T-cell (primary cell): ENCODE measurements at regions not wholly inside any gene's neighbourhood (a gene's known extent, or its start where the extent isn't known, plus 50 kb on each side); places are given as distances from the start of the nearest gene placed in this dataset.

Source experiments
- ATAC-seq, 4 experiments: fragments of 200-7000 bp in 3 of 4; fragments of 150-1000 bp in 1 of 4; cut with Tn5 transposase; replicated peaks in 1 of 4; 1 replicate in 3 of 4; 2 replicates in 1 of 4; pipeline ENCODE4 v1.10.0; 2021; ENCODE audit warnings: moderate library complexity in 3 of 4, mild to moderate bottlenecking in 2 of 4, moderate number of reproducible peaks in 1 of 4
- CTCF ChIA-PET, 2 donors: fragments of 300-600 bp; sonication (Branson Sonifier 250); formaldehyde crosslinking; loops; one replicate each; lab custom pipeline; 2022; ENCODE audit warnings: antibody characterized with exemption in 2 of 2; lab: Charles Lee
- POLR2A ChIA-PET, 2 donors: fragments of 300-600 bp; sonication (Branson Sonifier 250); formaldehyde crosslinking; loops; one replicate each; lab custom pipeline; 2022; ENCODE audit warnings: antibody characterized with exemption in 2 of 2; lab: Charles Lee
- DNase-seq, 35 experiments: peaks; one replicate each; pipeline versions ENCODE4 v3.0.0 to v3.0.0-alpha.2; 2013 to 2023
- H3K27ac ChIP-seq: one replicate; pipeline ENCODE4 v1.5.1; 2013; ENCODE audit warnings: low read length
- H3K27me3 ChIP-seq, 2 experiments: replicated peaks in 1 of 2; 1 replicate in 1 of 2; 2 replicates in 1 of 2; pipeline versions ENCODE4 v1.6.1 to v1.7.0; 2013; ENCODE audit warnings: low read length in 1 of 2, mixed read lengths in 1 of 2; ENCODE audit not compliant: control insufficient read depth in 2 of 2, insufficient read depth in 2 of 2; ENCODE audit errors: extremely low read depth in 1 of 2
- H3K36me3 ChIP-seq, 2 donors: 1 replicate in 1 of 2; 2 replicates in 1 of 2; pipeline versions ENCODE4 v1.6.1 to v1.7.0; 2013; ENCODE audit warnings: low read length in 1 of 2; ENCODE audit not compliant: control insufficient read depth in 2 of 2, insufficient read depth in 1 of 2; ENCODE audit errors: extremely low read depth in 1 of 2
- H3K4me1 ChIP-seq, 2 experiments: 1 replicate in 1 of 2; 2 replicates in 1 of 2; pipeline versions ENCODE4 v1.6.1 to v1.7.0; 2013; ENCODE audit warnings: low read length in 2 of 2, mixed read lengths in 1 of 2; ENCODE audit not compliant: insufficient read depth in 2 of 2, control insufficient read depth in 1 of 2; ENCODE audit errors: extremely low read depth in 1 of 2
- H3K4me3 ChIP-seq, 2 donors: 1 replicate in 1 of 2; 2 replicates in 1 of 2; pipeline versions ENCODE4 v1.5.1 to v1.7.0; 2013; ENCODE audit warnings: mild to moderate bottlenecking in 2 of 2, low read length in 1 of 2, moderate library complexity in 1 of 2; ENCODE audit not compliant: control insufficient read depth in 1 of 2; ENCODE audit errors: extremely low read depth in 1 of 2
- H3K9me3 ChIP-seq: 2 replicates; pipeline ENCODE4 v1.7.0; 2013
- H3K27ac Mint-ChIP-seq, 2 donors: one replicate each; pipeline ENCODE4 v1.8.0; 2020 to 2021; ENCODE audit warnings: mild to moderate bottlenecking in 2 of 2, mixed read lengths in 2 of 2
- H3K27me3 Mint-ChIP-seq, 2 donors: one replicate each; pipeline ENCODE4 v1.8.0; 2021 to 2022; ENCODE audit warnings: mixed read lengths in 2 of 2
- H3K36me3 Mint-ChIP-seq: one replicate; pipeline ENCODE4 v1.8.0; 2021; ENCODE audit warnings: mixed read lengths
- H3K4me1 Mint-ChIP-seq, 3 donors: one replicate each; pipeline ENCODE4 v1.8.0; 2020 to 2022; ENCODE audit warnings: mixed read lengths in 3 of 3, mild to moderate bottlenecking in 1 of 3
- H3K4me3 Mint-ChIP-seq, 3 donors: one replicate each; pipeline ENCODE4 v1.8.0; 2020 to 2022; ENCODE audit warnings: mild to moderate bottlenecking in 3 of 3, mixed read lengths in 3 of 3, moderate library complexity in 3 of 3
- H3K9me3 Mint-ChIP-seq, 3 donors: one replicate each; pipeline ENCODE4 v1.8.0; 2020 to 2022; ENCODE audit warnings: mixed read lengths in 3 of 3
- WGBS: methylation state at CpG from one replicate; pipeline ENCODE4 v1.1.5; 2013; ENCODE audit warnings: missing lambda C conversion rate; ENCODE audit not compliant: insufficient coverage; 5-methylcytosine and 5-hydroxymethylcytosine counted together

DNA sequence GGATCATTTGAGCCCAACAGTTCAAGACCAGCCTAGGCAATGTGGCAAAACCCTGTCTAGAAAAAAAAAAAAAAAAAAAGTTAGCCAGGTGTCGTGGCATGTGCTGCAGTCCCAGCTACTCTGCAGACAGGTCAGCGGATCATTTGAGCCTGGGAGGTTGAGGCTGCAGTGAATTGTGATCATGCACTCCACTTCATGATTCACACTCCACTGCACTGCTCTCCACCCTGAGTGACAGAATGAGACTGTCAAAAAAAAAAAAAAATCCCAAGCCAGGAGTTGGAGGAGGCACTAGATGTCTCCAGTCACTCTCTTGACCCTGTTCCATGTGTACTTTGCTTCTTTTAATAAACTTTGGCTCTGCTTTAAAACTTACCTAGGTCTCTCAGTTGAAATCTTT, 51.0 kb upstream of the OLFM3 start:
- peaks cover 0 to 7% (median 4%) of the 10 kb centered on the region in 3 donors for H3K9me3 Mint-ChIP-seq
- H3K4me1 Mint-ChIP-seq = no peaks in the 10 kb centered on the region
- Histone ChIP-seq H3K9me3 (no peaks in the 10 kb centered on the region), H3K4me3 (no peak overlapping the region), H3K4me1 (no peaks in the 10 kb centered on the region), H3K27ac (no peak overlapping the region), H3K27me3 (no peaks in the 10 kb centered on the region), H3K36me3 (no peaks in the 10 kb centered on the region)
- ChIA-PET POLR2A (no interaction called here), CTCF (interaction anchor here in 1 of 2 donors (0.7 kb wide), 1 partner anchor 545 kb away, joined by 7 read pairs; no protein-coding TSS in a partner anchor)
- no peak overlapping the region for H3K27ac Mint-ChIP-seq
- WGBS = 83% methylated on average over 1 of the region's 2 CpGs
- DNase-seq (no peak), ATAC-seq (no peak)
- no peaks in the 10 kb centered on the region for H3K27me3 Mint-ChIP-seq
- no peak overlapping the region for H3K4me3 Mint-ChIP-seq
- no peaks in the 10 kb centered on the region for H3K36me3 Mint-ChIP-seq
